OCI-LY1 (cell line): ENCODE measurements at regions not wholly inside any gene's neighbourhood (a gene's known extent, or its start where the extent isn't known, plus 50 kb on each side); places are given as distances from the start of the nearest gene placed in this dataset.

Experiments
- CTCF ChIP-seq: fragments of 200-600 bp; sonication (generic), shearing (Covaris generic); IDR thresholded peaks from 2 replicates; pipeline ENCODE4 v1.5.1; 2017; ENCODE audit warnings: mild to moderate bottlenecking, antibody characterized with exemption, low read length, moderate library complexity, mixed read lengths
- EZH2 ChIP-seq: fragments of 200-600 bp; sonication (generic), shearing (Covaris generic); IDR thresholded peaks from 2 replicates; pipeline ENCODE4 v1.8.0; 2017; ENCODE audit warnings: borderline replicate concordance, mixed run types, mild to moderate bottlenecking, antibody characterized with exemption, low read length, moderate library complexity, mixed read lengths

GRCh38 chr3:162740941-162741596 is 1244.5 kb downstream of the OTOL1 start:
- TF ChIP-seq CTCF (no peak), EZH2 (no peak)
